Muscle of leg (tissue), 3 donors: ENCODE measurements at regions not wholly inside any gene's neighbourhood (a gene's known extent, or its start where the extent isn't known, plus 50 kb on each side); places are given as distances from the start of the nearest gene placed in this dataset.
"Not testable (repeated sequence)": the region's sequence is repeated elsewhere in the genome, so short reads cannot be mapped to it uniquely, and the experiment has no call there.

Experiments used
- DNase-seq: peaks from one replicate; pipeline ENCODE4 v3.0.0; 2013
- H3K27ac ChIP-seq: one replicate; pipeline ENCODE4 v1.5.1; 2013; ENCODE audit warnings: mild to moderate bottlenecking, low read length, control low read depth
- H3K27me3 ChIP-seq: one replicate; pipeline ENCODE4 v1.6.1; 2013; ENCODE audit warnings: low read length; ENCODE audit not compliant: control insufficient read depth, insufficient read depth
- H3K36me3 ChIP-seq: one replicate; pipeline ENCODE4 v1.6.1; 2013; ENCODE audit warnings: low read length; ENCODE audit not compliant: control insufficient read depth, insufficient read depth
- H3K4me1 ChIP-seq: one replicate; pipeline ENCODE4 v1.6.1; 2013; ENCODE audit warnings: low read length; ENCODE audit not compliant: control insufficient read depth, insufficient read depth
- H3K4me3 ChIP-seq: one replicate; pipeline ENCODE4 v1.5.1; 2013; ENCODE audit warnings: low read length, control low read depth
- H3K9me3 ChIP-seq: replicated peaks from 2 replicates; pipeline ENCODE4 v1.6.1; 2013; ENCODE audit warnings: low read depth, low read length; ENCODE audit not compliant: control insufficient read depth
- whole genome bisulfite sequencing: methylation state at CpG from one replicate; pipeline ENCODE4 v1.1.5; 2013; ENCODE audit warnings: missing lambda C conversion rate; ENCODE audit not compliant: insufficient coverage; 5-methylcytosine and 5-hydroxymethylcytosine counted together

DNA sequence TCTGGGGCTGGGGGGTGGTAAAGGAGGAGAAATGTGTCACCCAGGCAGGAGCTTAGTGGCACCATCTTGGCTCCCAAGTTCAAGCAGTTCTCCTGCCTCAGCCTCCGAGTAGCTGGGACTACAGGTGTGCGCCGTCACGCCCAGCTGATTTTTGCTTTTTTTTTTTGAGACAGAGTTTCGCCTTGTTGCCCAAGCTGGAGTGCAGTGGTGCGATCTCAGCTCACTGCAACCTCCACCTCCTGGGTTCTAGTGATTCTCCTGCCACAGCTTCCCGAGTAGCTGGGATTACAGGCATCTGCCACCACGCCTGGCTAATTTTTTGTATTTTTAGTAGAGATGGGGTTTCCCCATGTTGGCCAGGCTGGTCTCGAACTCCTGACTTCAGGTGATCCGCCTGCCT, 82.1 kb upstream of the METTL9 start:
- H3K27me3 ChIP-seq, H3K36me3 ChIP-seq, H3K9me3 ChIP-seq, DNase-seq, H3K4me3 ChIP-seq, H3K27ac ChIP-seq: not testable (repeated sequence)
- peaks cover 55% of the 10 kb centered on the region for H3K4me1 ChIP-seq
- 83% methylated on average over 6 of the region's 10 CpGs for WGBS

DNA sequence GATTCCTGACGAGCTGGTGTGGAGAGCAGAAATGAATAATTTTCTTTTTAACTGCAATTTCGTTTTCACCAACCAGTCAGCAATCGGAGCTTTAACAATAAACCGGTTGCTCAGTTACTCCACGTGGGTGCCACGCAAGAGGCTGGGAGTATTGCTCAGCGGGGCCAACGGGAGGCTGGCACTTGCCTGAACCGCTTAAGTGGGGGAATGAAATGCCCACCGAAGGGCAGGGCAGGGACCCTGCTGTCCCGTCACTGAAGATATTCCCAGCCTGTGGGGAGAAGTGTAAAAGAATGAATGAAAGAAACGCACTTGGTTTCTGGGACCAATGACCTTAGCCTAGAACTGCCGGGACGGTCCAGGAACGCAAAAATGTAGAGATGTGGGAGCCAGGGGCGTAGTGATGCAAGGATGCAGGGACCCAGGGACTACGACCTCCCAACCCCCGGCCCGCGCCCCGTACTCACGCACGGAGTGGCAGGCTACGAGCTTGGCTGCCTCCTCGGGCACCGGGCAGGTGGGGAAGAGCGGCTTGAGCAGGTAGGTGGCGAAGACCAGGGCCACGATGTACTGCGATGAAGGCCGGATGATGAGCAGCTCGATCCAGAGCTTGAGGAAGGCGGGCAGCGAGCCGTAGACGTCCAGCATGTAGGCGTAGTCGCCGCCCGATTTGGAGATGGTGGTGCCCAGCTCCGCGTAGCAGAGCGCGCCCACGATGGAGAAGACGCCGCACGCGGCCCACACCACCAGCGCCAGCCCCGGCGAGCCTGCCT, 79.8 kb upstream of the METTL9 start:
- peak overlapping the region; percentile 66 for H3K4me3 ChIP-seq
- not testable (repeated sequence) for H3K36me3 ChIP-seq, H3K27me3 ChIP-seq, H3K9me3 ChIP-seq
- peaks cover 41% of the 10 kb centered on the region for H3K4me1 ChIP-seq
- H3K27ac ChIP-seq = peak overlapping the region; percentile 47
- WGBS = 1% methylated on average over 21 of the region's 52 CpGs
- DNase-seq = peak; percentile 7

DNA sequence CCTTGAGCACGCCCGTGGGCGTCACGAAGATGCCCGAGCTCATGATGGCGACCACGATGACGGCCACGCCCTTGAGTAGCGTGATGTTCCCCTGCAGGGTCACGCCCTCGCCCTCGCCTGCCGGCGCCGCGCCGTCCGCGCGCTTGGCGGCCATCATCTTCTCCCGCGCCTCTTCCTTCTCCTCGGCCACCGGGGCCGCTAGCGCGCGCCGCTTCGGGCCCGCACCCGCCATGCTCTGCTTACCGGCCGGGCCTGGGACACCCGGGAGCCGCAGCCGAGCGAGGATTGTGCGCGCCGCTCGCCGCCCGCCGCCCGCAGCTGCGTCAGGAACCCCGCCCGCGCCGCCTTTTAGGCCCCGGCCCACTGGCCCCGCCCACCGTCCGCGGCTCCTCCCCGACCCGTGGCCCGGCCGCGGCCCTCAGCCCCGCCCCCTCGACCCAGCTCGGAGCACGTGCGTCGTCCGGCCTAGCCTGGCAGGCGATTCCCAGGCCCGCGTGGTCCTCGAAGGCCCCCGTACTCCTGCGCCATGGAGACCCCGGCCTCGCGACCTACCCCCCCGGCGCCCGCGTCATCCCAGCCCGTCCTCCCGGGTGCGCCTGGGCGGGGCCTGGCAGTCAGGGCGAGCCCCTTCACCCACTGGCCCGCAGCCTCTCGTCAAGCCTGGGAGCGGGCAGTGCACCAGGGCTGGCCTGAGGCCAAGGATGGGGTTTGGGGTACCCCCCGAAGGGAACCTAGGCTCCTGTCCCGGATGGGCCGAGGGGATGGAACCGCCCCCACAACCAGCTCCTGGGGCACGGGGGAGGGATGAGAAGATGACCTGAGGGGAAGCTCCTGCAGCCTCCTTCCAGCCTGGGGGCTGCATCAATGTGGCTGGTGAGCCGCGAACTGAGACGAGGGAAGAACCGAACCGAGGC, 79.0 kb upstream of the METTL9 start:
- H3K4me3 ChIP-seq = peak overlapping the region; percentile 66
- not testable (repeated sequence) for H3K27me3 ChIP-seq, H3K36me3 ChIP-seq, H3K9me3 ChIP-seq
- peaks cover 36% of the 10 kb centered on the region for H3K4me1 ChIP-seq
- DNase-seq = peak; percentile 98
- H3K27ac ChIP-seq = peak overlapping the region; percentile 42
- WGBS = under 1% methylated on average over 86 of the region's 101 CpGs

DNA sequence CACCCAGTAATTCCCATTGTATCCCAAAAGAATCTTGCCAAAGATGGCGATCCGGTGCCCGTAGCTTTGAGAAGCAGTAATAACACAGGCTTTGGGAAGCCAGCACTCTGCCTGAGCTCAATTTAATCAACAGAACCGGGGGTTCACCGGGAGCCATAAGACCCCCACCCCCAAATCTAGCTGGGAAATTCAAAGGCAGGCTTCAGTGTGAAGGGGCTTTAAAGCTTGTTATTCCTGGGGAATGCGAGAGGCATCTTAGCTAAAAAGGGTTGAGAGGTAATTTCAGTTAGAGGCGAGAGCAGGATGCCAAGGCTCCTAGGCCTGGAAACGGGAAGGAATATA, 78.4 kb upstream of the METTL9 start:
- not testable (repeated sequence) for H3K36me3 ChIP-seq, H3K9me3 ChIP-seq, H3K4me3 ChIP-seq, H3K27me3 ChIP-seq
- DNase-seq = peak; percentile 8
- Histone ChIP-seq H3K4me1 (peaks cover 39% of the 10 kb centered on the region), H3K27ac (peak overlapping the region; percentile 59)
- WGBS = 55% methylated on average over 4 of the region's 8 CpGs

DNA sequence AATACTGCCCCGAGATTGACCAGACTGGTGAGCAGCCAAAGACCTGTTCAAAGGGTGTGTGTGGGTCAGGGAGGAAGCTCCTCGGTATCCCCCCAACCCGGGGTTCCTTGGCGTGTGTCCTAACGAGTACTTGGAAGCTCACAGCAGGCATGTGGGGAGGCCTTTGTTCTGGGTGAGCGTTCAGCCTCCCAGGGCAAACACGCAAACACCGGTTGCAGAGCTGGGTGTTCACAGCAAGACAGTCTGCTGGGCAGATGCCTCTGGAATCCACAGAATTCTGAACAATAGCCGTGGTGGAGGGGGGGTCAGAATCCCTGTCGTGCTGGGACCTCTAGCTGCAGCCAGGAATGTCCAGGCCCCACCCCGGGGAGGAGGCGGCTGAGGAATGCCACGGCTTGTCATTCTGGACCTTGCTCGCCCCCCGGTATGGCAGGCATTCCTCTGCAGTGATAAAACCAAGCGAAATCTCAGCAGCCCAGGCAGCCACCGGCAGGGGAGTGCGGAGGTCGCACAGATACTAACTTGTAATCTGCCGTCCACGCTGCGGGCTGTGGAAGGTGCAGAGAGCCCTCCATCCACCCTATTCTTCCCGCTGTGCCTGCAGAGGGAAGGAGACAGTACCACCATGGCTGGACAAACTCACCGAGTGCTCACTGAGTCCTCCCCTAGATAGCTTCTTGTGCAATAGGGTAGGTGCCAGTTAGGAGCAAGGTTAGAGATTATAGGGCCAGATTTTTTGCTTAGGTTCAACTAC, 77.8 kb upstream of the METTL9 start:
- peak overlapping the region; percentile 59 for H3K27ac ChIP-seq
- DNase-seq = peak; percentile 55
- H3K27me3 ChIP-seq, H3K36me3 ChIP-seq, H3K9me3 ChIP-seq, H3K4me3 ChIP-seq: not testable (repeated sequence)
- 13% methylated on average over 19 of the region's 24 CpGs for WGBS
- peaks cover 42% of the 10 kb centered on the region for H3K4me1 ChIP-seq

DNA sequence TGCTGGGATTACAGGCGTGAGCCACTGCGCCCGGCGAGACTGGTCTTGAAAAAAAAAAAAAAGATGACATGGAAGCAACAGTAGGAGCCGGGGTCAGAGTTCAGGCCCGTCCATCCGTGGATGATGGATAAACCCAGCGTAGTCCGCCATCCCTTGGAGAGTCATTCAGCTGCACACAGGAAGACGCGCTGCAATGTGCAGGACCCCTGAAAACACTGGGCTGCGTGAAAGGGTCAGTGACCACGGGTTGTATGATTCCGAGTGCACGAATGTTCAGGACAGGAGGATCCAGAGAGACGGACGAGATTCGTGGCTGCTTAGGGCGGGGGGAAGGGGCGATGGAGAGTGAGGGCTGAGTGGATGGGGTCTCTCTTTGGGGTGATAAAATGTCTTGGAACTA, 76.5 kb upstream of the METTL9 start:
- not testable (repeated sequence) for H3K9me3 ChIP-seq, H3K36me3 ChIP-seq, H3K27ac ChIP-seq, H3K4me3 ChIP-seq, H3K27me3 ChIP-seq
- peak; percentile 4 for DNase-seq
- WGBS = 90% methylated on average over 17 of the region's 20 CpGs
- H3K4me1 ChIP-seq = peaks cover 38% of the 10 kb centered on the region

DNA sequence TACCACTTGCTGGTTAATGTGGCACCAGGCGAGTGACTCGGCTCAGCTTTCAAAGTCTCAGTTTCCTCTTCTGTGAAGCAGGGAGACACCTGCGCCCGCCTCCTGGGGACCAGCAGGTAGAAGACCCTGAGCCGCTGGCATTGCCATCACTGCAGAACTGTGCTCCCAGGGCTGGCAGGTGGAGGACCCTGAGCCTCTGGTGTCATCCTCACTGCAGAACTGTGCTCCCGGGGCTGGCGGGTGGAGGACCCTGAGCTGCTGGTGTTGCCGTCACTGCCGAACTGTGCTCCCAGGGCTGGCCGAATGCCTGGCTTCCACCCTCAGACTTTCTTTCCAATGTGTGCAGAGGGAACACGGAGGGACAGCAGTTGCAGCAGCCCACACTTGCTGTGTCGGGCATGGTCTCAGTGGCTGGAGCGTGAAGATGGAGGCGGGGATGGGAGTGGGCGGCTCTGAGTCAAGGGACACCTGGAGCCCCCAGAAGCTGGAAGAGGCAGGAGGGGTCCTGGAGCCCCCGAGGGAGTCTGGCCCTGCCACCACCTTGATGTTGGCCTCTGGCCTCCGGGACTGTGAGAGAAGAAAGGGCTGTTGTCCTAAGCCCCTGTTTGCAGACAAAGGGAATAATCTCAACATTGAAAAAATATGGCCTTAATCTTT, 75.8 kb upstream of the METTL9 start:
- H3K9me3 ChIP-seq = no peaks in the 10 kb centered on the region
- peak; percentile 10 for DNase-seq
- H3K36me3 ChIP-seq = no peaks in the 10 kb centered on the region
- peaks cover 31% of the 10 kb centered on the region for H3K4me1 ChIP-seq
- H3K27ac ChIP-seq = peak overlapping the region; percentile 20
- 75% methylated on average over 17 of the region's 17 CpGs for WGBS
- H3K27me3 ChIP-seq = no peaks in the 10 kb centered on the region
- H3K4me3 ChIP-seq = no peak overlapping the region

DNA sequence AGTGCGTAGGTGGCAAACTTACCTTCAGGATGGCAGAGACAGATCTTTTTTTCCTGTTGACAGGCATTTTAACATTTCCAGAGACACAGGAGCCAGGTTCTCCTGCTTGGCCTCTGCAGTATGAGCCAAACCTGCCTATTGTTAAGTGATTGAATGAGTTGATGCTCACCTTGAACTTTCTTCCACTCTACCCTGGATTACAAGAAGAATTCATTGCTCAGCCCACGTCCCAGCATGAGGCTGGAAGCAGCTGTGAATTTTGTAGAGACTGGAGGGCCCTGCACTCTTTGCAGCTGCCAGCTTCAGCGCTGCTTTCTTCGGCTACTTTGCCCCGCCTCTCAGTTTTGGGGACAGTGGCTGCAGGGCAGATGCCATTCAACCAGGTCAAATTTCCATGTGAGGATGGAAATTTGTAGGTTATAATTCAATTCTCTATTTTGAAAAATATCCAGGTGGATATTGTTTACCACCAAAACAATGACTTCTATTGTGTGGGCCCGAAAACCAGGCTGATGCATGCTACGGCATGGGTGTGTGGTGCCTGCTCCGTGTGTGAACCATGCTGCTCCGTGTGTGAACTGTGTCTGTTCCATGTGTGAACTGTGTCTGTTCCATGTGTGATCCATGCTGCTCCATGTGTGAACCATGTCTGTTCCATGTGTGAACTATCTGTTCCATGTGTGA, 75.2 kb upstream of the METTL9 start:
- WGBS = 86% methylated on average over 7 of the region's 9 CpGs

DNA sequence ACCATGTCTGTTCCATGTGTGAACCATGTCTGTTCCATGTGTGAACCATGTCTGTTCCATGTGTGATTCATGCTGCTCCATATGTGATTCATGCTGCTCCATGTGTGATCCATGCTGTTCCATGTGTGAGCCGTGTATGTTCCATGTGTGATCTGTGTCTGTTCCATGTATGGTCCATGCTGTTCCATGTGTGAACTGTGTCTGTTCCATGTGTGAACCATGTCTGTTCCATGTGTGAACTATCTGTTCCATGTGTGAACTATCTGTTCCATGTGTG, 74.7 kb upstream of the METTL9 start:
- not testable (repeated sequence) for DNase-seq, H3K36me3 ChIP-seq, H3K27me3 ChIP-seq, H3K9me3 ChIP-seq, H3K4me3 ChIP-seq, H3K27ac ChIP-seq
- WGBS = 75% methylated on average over 1 of the region's 1 CpG
- peaks cover 31% of the 10 kb centered on the region for H3K4me1 ChIP-seq

More for the DNA sequence above, 75.2 kb upstream of the METTL9 start:
- Histone ChIP-seq H3K27me3 (no peaks in the 10 kb centered on the region), H3K4me3 (no peak overlapping the region), H3K4me1 (peaks cover 31% of the 10 kb centered on the region), H3K27ac (peak overlapping the region; percentile 20), H3K36me3 (no peaks in the 10 kb centered on the region), H3K9me3 (no peaks in the 10 kb centered on the region)
- DNase-seq = peak; percentile 32
